Astrocyte of the spinal cord (primary cell): ENCODE measurements at regions not wholly inside any gene's neighbourhood (a gene's known extent, or its start where the extent isn't known, plus 50 kb on each side); places are given as distances from the start of the nearest gene placed in this dataset.

Source experiments
- DNase-seq: peaks from one replicate; pipeline ENCODE4 v3.0.0; 2011; ENCODE audit warnings: low read depth, low spot score
- H3K4me3 ChIP-seq: 2 replicates; pipeline ENCODE4 v1.5.1; 2011; ENCODE audit warnings: low read depth, mild to moderate bottlenecking, low read length, moderate library complexity
- in situ Hi-C: cut with HindIII; loops from 2 replicates; pipeline ENCODE4 v1.10.0; 2017; ENCODE audit warnings: low sequenced_read_pairs
- TF ChIP-seq, protein P1 (sequence below): IDR thresholded peaks from 2 replicates; pipeline ENCODE4 v1.5.1; 2012; ENCODE audit warnings: low read depth, mild to moderate bottlenecking, low read length, inconsistent platforms

DNA sequence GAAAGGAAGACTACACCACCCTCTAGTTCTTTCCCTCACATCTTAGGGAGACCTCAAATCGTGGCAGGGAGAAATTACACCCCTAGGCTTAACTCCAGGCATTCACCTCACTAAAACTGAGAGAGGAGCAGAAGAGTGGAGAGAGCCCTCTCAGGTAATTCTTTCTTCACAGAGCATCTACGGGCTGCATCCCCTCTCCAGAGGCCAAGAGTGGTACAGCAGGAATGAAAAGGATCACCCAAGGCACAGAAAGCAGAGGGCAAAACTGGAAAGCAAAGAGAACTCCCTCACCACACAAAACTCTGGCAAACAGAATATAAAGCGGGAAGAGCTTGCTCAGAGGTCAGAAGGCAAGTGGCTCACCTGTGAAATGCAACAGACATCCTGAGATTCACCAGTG is 661.2 kb downstream of the TBC1D4 start:
- no peak for DNase-seq
- TF ChIP-seq, protein P1, sequence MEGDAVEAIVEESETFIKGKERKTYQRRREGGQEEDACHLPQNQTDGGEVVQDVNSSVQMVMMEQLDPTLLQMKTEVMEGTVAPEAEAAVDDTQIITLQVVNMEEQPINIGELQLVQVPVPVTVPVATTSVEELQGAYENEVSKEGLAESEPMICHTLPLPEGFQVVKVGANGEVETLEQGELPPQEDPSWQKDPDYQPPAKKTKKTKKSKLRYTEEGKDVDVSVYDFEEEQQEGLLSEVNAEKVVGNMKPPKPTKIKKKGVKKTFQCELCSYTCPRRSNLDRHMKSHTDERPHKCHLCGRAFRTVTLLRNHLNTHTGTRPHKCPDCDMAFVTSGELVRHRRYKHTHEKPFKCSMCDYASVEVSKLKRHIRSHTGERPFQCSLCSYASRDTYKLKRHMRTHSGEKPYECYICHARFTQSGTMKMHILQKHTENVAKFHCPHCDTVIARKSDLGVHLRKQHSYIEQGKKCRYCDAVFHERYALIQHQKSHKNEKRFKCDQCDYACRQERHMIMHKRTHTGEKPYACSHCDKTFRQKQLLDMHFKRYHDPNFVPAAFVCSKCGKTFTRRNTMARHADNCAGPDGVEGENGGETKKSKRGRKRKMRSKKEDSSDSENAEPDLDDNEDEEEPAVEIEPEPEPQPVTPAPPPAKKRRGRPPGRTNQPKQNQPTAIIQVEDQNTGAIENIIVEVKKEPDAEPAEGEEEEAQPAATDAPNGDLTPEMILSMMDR = no peak
- H3K4me3 ChIP-seq = no peak overlapping the region
- in situ Hi-C loops = no loop called here

DNA sequence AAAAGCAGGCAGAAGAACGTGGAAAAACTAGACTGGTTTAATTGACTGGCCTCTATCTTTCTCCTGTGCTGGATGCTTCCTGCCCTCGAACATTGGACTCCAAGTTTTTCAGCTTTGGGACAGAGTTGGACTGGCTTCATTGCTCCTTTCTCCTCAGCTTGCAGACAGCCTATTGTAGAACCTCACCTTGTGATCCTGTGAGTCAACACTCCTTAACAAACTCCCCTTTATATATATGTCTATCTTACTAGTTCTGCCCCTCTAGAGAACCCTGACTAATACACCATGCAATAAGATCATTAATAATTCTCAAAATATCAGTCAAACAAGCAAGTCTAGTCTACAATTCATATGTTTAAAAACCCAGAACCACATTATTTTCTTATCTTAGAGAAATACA is 662.4 kb downstream of the TBC1D4 start:
- in situ Hi-C loops = no loop called here
- no peak for DNase-seq
- TF ChIP-seq, protein P1 = no peak
- no peak overlapping the region for H3K4me3 ChIP-seq

DNA sequence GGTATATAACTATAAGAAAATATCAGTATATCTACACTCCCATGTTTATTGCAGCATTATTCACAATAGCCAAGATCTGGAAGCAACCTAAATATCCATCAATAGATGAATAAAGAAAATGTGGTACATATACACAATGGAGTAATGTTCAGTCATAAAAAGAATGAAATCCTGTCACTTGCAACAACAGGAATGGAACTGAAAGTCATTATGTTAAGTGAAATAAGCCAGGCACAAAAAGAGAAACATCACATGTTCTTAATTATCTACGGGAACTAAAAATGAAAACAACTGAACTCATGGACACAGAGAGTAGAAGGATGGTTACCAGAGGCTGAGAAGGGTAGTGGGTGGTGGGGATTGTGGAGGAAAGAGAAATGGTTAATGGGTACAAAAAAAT is 665.2 kb downstream of the TBC1D4 start:
- in situ Hi-C loops = no loop called here
- no peak for DNase-seq

DNA sequence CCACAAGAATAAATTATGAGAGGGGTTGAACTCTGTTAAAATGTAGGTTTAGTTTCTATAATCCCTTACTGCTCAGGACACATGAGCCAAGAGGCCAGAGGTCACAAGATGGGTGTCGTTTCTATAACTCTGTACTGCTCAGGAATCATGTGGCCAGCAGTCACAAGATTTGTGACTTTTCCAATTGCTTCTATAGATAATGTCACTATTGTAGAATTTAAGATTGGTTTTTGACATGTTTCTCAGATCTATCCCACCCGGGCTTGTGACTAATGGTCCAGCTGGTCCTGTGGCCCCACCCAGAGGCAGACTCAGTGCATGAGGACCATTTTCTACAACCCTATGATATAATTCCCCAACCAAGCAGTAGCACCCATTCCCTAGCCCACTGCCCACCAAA is 662.0 kb upstream of the KLF12 start:
- no peak overlapping the region for H3K4me3 ChIP-seq
- DNase-seq = no peak
- in situ Hi-C loops = no loop called here
- TF ChIP-seq, protein P1 = peak; percentile 5

More for the DNA sequence above, 665.2 kb downstream of the TBC1D4 start:
- TF ChIP-seq, protein P1 = no peak
- no peak overlapping the region for H3K4me3 ChIP-seq

DNA sequence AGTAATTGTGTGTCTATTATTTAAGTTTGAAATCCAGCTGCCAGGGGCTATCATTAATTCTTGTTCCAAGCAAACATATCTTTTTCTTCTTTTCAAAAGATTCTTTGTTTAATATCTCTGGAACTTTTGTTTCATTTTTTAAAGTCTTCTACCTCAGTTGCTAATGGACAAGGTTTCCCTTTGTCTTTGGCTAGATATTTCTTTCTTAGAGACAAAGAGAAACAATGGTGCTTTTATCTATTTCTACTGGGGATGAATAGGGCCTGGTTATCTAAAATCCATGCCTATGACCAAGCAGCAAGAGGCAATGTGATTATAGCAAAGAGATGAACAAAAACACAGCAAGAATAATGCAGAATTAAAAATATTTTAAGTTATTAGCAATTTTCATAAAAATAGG is 661.3 kb upstream of the KLF12 start:
- in situ Hi-C loops = no loop called here
- TF ChIP-seq, protein P1 = no peak
- no peak for DNase-seq
- H3K4me3 ChIP-seq = no peak overlapping the region

DNA sequence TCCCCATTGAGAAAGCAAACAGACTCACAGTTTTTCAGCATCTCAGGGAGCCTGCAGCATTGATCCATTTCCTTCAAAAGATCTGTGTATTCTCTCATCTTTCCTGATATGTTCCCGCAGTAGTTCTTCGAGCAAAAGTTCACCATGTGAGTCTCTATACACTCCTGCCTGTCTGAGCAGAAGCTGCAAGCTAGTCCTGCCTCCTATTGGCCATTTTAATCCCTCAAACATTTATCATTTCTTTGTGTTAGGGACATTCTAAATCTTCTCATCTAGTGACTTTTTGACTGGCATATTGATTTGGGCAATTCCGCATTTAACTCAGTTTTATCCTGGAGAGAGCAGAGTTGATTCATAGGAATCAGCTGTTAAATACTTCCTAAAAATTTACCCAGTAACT is 660.4 kb upstream of the KLF12 start:
- no peak overlapping the region for H3K4me3 ChIP-seq
- TF ChIP-seq, protein P1 = no peak
- in situ Hi-C loops = no loop called here
- peak; percentile 8 for DNase-seq

DNA sequence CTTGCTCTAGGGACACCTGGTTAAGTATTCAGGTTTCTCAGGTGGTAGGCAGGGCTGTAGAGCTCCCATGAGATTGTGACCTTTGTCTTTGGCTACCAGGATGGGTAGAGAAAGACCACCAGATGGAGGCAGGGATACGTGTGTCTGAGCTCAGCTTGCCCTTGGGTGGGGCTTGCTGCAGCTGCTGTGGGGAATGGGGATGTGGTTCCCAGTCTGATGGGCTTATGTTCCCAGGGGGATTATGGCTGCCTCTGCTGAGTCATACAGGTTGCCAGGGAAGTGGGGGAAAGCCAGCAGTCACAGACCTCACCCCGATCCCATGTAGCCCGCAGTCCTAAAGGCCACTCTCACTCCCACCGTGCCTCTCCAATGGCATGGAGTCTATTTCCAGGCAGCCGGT is 659.9 kb upstream of the KLF12 start:
- no peak for DNase-seq
- TF ChIP-seq, protein P1 = no peak
- H3K4me3 ChIP-seq = no peak overlapping the region
- in situ Hi-C loops = no loop called here
